ENCODE measurements at regions not wholly inside any gene's neighbourhood (a gene's known extent, or its start where the extent isn't known, plus 50 kb on each side); places are given as distances from the start of the nearest gene placed in this dataset.
"Not testable (repeated sequence)": the region's sequence is repeated elsewhere in the genome, so short reads cannot be mapped to it uniquely, and the experiment has no call there.

- peak; percentile 83 for FAIRE-seq
- DNase-seq (ENCODE audit: low spot score): no peak
Observed at GRCh38 chr18:8882632-8883408, 177.5 kb downstream of the MTCL1 start.

- FAIRE-seq (no peak), DNase-seq (ENCODE audit: low spot score) (no peak)
Observed at GRCh38 chr18:8883409-8883668, 178.0 kb downstream of the MTCL1 start.

DNA sequence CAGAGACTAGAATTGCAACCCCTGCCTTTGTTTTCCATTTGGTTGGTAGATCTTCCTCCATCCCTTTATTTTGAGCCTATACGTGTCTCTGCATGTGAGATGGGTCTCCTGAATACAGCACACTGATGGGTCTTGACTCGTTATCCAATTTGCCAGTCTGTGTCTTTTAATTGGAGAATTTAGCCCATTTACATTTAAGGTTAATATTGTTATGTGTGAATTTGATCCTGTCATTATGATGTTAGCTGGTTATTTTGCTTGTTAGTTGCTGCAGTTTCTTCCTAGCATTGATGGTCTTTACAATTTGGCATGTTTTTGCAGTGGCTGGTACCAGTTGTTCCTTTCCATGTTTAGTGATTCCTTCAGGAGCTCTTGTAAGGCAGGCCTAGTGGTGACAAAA lies 182.5 kb downstream of the MTCL1 start:
- DNase-seq (ENCODE audit: low spot score); FAIRE-seq: not testable (repeated sequence)

DNA sequence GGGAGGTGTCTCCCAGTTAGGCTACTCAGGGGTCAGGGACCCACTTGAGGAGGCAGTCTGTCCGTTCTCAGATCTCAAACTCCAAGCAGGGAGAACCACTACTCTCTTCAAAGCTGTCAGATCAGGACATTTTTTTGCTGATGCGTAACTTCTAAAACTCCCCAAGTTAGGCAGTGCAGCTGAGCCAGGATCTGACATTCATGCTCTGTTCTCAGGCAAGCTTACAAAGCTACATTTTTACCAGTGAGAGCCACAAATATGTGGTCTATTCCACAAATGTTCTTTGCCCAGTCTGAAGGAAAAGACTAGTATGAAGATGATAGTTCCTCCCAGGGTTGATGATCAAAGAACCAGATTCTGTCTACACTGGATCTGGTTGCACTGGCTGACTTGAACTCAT lies 184.1 kb downstream of the MTCL1 start:
- DNase-seq (ENCODE audit: low spot score): no peak

DNA sequence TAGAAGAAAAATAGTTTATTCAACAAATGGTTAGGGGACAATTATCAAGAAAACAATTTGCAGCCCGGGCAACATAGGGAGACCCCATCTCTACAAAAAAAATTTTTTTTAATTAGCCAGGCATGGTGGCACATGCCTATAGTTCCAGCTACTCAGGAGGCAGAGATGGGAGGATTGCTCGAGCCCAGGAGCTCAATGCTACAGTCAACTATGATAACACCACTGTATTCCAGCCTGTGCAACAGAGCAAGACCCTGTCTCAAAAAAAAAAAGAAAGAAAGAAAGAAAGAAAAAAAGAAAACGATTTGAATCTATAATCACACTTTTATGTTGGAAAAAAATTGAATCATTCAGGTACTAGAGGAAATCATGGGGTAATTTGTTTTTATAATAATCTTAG lies 185.1 kb downstream of the MTCL1 start:
- FAIRE-seq; DNase-seq (ENCODE audit: low spot score): not testable (repeated sequence)

More for the DNA sequence above, 184.1 kb downstream of the MTCL1 start:
- FAIRE-seq: no peak

DNA sequence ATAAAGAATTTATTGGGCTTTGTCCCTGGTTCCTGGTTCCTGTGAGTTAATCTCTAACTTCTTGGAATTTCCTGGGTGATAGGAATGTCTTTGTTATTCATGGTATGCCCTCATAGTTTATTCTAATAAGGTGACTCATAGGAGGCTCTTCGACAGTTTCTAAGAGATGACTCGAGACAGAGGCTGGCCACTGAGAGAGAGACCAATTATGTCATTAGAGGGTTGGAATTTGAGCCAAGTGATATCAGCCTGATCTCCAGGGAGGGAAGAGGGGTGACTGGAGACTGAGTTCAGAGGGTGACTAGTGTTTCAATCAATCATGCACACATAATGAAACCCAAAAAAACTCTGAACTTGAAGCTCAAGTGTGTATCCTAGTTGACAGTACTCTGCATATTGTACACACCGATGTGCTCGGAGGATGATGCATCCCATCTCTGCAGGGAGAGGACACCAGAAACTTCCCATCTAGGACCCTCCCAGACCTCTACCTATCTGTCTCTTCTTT lies 185.7 kb downstream of the MTCL1 start:
- DNase-seq (ENCODE audit: low spot score): peak; percentile 94
- FAIRE-seq: peak; percentile 83

DNA sequence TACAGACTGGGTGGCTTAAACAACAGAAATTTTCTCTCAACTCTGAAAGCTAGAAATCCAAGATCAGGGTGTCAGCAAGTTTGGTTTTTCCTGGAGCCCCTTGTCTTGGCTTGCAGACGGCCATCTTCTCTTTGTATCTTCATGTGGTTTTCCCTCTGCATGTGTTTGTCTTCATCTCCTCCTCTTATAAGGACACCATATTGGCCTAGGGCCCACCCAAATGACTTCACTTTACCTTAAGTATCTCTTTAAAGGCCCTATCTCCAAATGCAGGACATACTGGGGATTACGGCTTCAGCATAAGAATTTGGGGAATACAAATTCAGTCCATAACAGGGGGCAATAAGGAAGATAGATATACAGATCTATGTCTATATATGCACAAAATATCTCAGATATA lies 187.9 kb downstream of the MTCL1 start:
- FAIRE-seq (no peak), DNase-seq (ENCODE audit: low spot score) (no peak)

GRCh38 chr18:8893628-8894231 lies 188.4 kb downstream of the MTCL1 start:
- FAIRE-seq: no peak
- no peak for DNase-seq (ENCODE audit: low spot score)

- no peak for DNase-seq (ENCODE audit: low spot score)
- no peak for FAIRE-seq
Observed at GRCh38 chr18:8894823-8895222, 189.5 kb downstream of the MTCL1 start.

DNA sequence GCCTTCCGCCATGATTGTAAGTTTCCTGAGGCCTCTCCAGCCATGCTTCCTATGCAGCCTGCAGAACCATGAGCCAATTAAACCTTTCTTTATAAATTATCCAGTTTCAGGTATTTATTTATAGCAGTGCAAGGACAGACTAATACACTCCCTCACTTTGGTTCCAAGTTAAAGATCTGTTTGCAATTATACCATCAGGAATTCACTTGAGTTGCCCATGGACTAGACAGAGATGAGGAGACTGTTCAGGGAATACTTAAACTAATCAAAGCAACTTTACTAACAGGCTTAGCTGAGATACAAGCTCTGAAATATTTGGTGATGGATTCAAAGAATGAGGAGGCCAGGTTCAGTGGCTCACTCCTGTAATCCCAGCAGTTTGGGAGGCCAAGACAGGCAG lies 190.0 kb downstream of the MTCL1 start:
- FAIRE-seq: no peak

GRCh38 chr18:8895987-8896619 lies 190.7 kb downstream of the MTCL1 start:
- FAIRE-seq (no peak), DNase-seq (ENCODE audit: low spot score) (no peak)

More for the DNA sequence above, 190.0 kb downstream of the MTCL1 start:
- no peak for DNase-seq (ENCODE audit: low spot score)

DNA sequence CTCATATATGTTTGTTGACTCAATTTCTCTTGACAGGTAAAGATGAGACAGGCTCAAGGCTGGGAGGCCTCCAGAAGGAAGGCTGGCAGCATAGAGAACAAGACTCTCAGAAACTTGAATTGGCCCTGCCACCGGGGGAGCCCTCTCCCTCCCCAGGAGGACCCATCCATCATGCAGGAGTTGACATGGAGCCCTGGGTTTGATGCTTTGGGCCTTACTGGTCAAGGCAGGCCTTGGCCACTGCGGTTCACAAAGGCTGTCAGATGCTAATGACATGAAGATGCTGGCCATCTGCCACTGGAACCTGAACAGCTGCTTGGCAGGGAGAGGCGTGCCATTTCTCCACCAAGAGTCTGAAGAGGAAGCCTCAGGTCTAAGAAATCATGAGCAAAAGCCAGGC lies 193.6 kb downstream of the MTCL1 start:
- DNase-seq (ENCODE audit: low spot score): no peak
- no peak for FAIRE-seq

DNA sequence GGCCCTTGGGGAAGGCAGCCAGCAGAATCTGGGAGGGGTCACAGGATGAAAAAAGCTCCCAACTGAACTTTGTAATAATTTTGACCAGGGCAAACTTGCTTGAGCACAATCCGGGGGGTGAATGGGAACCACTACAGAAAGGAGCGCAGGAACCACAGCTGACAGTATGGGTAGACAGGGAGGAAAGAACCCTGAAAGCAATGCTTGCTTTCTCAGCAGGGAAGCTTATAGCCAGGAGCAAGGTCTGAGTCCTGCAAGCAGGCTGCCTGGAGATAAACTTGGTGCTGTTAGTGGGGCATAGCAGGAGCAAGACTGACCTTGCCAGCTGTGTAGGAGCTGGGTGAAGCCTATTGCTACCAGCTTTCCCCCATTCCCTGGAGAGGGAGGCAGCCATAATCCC lies 195.2 kb downstream of the MTCL1 start:
- no peak for FAIRE-seq

DNA sequence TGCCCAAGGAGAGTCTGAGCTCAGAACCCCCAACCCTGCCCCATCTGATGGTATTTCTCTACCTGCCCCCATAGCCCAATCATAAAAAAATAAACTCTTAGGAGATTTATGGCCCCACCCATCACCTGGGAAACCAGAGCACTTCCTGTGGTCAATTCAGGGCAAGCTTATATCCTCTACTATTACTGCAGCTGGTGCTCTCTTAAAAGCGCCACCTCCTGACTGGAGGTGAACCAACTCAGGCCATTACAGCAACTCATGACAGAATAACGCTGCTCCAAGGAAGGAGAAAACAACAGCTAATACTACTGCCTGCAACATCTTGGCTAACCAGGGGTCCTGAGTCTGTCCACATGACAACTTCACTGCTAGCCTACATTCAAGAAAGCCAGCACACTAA lies 195.7 kb downstream of the MTCL1 start:
- FAIRE-seq (no peak), DNase-seq (ENCODE audit: low spot score) (no peak)

More for the DNA sequence above, 195.2 kb downstream of the MTCL1 start:
- DNase-seq (ENCODE audit: low spot score): no peak

DNA sequence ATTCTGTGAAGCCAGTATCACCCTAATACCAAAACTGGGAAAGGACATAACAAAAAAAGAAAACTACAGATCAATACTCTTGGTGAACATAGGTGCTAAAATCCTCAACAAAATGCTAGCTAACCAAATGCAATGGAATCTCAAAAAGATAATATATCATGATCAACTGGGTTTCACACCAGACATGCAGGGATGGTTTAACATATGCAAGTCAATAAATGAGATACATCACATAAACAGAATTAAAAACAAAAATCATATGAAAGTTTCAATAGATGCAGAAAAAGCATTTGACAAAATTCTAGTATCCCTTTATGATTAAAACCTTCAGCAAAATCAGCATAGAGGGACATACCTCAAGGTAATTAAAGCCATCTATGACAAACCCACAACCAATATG lies 198.2 kb upstream of the NDUFV2 start:
- no peak for DNase-seq (ENCODE audit: low spot score)
- no peak for FAIRE-seq

GRCh38 chr18:8908792-8909510 lies 193.5 kb upstream of the NDUFV2 start:
- FAIRE-seq (no peak), DNase-seq (ENCODE audit: low spot score) (no peak)

GRCh38 chr18:8910186-8910822 lies 192.2 kb upstream of the NDUFV2 start:
- DNase-seq (ENCODE audit: low spot score) (no peak), FAIRE-seq (no peak)

- no peak for FAIRE-seq
- no peak for DNase-seq (ENCODE audit: low spot score)
Observed at GRCh38 chr18:8910843-8911242, 191.7 kb upstream of the NDUFV2 start.

DNA sequence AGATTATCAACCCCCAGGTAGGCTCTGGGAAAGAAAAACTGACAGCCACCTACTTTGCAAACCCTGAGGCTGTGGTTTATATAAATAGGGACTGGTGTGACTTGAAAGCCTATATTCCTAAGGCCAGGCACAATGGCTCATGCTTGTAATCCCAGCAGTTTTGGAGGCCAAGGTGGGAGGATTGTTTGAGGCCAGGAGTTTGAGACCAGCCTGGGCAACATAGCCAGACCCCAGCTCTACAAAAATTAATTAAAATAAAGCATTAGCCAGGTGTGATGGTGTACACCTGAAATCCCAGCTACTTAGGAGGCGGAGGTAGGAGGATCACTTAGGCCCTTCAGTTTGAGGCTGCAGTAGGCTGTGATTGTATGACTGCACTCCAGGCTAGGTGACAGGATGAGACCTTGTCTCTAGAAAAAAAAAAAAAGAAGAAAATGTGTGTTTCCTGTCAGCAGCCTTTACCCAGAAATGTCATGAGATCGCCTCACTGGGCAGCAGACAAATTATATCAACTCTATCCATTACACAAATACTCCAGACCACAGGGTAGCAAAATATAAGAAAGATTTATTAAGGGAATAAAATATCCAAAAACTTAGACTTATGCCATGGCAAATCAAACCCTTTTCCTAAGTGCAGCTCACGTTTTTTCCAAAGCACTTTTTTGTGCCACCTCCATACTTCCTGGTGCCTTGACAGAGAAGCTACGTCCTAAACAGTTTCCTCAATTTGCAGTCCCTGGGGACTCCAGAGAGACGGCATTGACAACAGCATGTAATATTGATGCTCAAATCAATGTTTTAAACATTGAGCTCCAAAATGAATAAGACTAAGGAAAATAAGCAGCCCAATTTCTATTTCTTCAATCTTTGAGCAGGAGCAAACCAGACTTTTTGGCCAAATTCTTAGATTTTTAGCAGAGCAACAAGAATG lies 190.8 kb upstream of the NDUFV2 start:
- DNase-seq (ENCODE audit: low spot score): no peak
- no peak for FAIRE-seq

Measured in urothelium cell line (cell line).